Stimulated activated CD8-positive, alpha-beta memory T cell treated with anti-CD3 and anti-CD28 coated beads, Interleukin-12 subunit alpha, Interleukin-12 subunit beta, amount 100 ng/mL, for 24 hours (primary cell): ENCODE measurements at regions not wholly inside any gene's neighbourhood (a gene's known extent, or its start where the extent isn't known, plus 50 kb on each side); places are given as distances from the start of the nearest gene placed in this dataset.

Experiments
- DNase-seq: peaks from one replicate; pipeline ENCODE4 v3.0.0-alpha.2; 2020; ENCODE audit errors: extremely low read depth

- DNase-seq = peak; percentile 27
Observed at GRCh38 chr10:6647811-6648526, 67.9 kb upstream of the PRKCQ start.

GRCh38 chr10:6643962-6644361 is 63.9 kb upstream of the PRKCQ start:
- DNase-seq = no peak

- no peak for DNase-seq
Observed at GRCh38 chr10:6642876-6643275, 62.8 kb upstream of the PRKCQ start.

GRCh38 chr10:6640433-6641040 is 60.5 kb upstream of the PRKCQ start:
- no peak for DNase-seq

GRCh38 chr10:6637053-6637452 is 57.0 kb upstream of the PRKCQ start:
- no peak for DNase-seq

GRCh38 chr10:6635784-6636183 is 55.7 kb upstream of the PRKCQ start:
- no peak for DNase-seq
